Activated CD8-positive, alpha-beta T cell treated with anti-CD3 and anti-CD28 coated beads for 36 hours (primary cell): ENCODE measurements at regions not wholly inside any gene's neighbourhood (a gene's known extent, or its start where the extent isn't known, plus 50 kb on each side); places are given as distances from the start of the nearest gene placed in this dataset.

Source experiments
- ATAC-seq: fragments of 200-7000 bp; cut with Tn5 transposase; one replicate; pipeline ENCODE4 v1.10.0; 2021; ENCODE audit warnings: mild to moderate bottlenecking, moderate library complexity
- CTCF ChIA-PET: fragments of 350-600 bp; sonication (Branson Sonifier 250); formaldehyde crosslinking; loops from one replicate; lab custom pipeline; 2021; ENCODE audit warnings: antibody characterized with exemption; lab: Charles Lee
- POLR2A ChIA-PET: fragments of 350-600 bp; sonication (Branson Sonifier 250); formaldehyde crosslinking; loops from one replicate; lab custom pipeline; 2021; ENCODE audit warnings: antibody characterized with exemption; lab: Charles Lee
- DNase-seq: peaks from one replicate; pipeline ENCODE4 v3.0.0-alpha.2; 2020
- H3K27ac Mint-ChIP-seq: one replicate; pipeline ENCODE4 v1.8.0; 2021; ENCODE audit warnings: mild to moderate bottlenecking, mixed read lengths
- H3K27me3 Mint-ChIP-seq: one replicate; pipeline ENCODE4 v1.8.0; 2021; ENCODE audit warnings: mixed read lengths
- H3K36me3 Mint-ChIP-seq: one replicate; pipeline ENCODE4 v1.8.0; 2021; ENCODE audit warnings: low read depth, mixed read lengths
- H3K4me1 Mint-ChIP-seq: one replicate; pipeline ENCODE4 v1.8.0; 2021; ENCODE audit warnings: low read depth, mixed read lengths
- H3K4me3 Mint-ChIP-seq: one replicate; pipeline ENCODE4 v1.8.0; 2021; ENCODE audit warnings: mild to moderate bottlenecking, moderate library complexity, mixed read lengths
- H3K9me3 Mint-ChIP-seq: one replicate; pipeline ENCODE4 v1.8.0; 2021; ENCODE audit warnings: mixed read lengths
- intact Hi-C: fragments of 100-400 bp; cut with micrococcal nuclease; formaldehyde crosslinking; loops from one replicate; pipeline ENCODE4 v1.10.0; 2022
- TF ChIP-seq, protein P1 (sequence below): fragments of 200-600 bp; IDR thresholded peaks from one replicate; pipeline ENCODE4 v1.8.0; 2022; ENCODE audit warnings: antibody characterized with exemption, mild to moderate bottlenecking

DNA sequence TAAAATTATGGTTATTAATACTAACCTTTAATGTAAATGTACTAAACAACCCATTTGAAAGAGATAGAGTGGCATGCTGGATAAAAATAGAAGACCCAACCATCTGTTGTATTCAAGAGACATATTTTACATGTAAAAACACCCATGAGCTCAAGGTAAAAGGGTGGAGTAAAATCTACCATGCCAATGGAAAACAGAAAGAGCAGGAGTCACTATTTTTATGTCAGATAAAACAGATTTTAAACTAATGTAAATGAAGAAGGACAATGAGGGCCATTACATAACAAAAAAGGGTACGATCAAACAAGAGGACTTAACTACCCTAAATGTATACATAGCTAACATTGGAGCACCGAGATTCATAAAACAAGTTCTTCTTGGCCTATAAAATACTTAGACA, 66.3 kb downstream of the ITM2A start:
- TF ChIP-seq, protein P1, sequence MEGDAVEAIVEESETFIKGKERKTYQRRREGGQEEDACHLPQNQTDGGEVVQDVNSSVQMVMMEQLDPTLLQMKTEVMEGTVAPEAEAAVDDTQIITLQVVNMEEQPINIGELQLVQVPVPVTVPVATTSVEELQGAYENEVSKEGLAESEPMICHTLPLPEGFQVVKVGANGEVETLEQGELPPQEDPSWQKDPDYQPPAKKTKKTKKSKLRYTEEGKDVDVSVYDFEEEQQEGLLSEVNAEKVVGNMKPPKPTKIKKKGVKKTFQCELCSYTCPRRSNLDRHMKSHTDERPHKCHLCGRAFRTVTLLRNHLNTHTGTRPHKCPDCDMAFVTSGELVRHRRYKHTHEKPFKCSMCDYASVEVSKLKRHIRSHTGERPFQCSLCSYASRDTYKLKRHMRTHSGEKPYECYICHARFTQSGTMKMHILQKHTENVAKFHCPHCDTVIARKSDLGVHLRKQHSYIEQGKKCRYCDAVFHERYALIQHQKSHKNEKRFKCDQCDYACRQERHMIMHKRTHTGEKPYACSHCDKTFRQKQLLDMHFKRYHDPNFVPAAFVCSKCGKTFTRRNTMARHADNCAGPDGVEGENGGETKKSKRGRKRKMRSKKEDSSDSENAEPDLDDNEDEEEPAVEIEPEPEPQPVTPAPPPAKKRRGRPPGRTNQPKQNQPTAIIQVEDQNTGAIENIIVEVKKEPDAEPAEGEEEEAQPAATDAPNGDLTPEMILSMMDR = no peak
- no peak overlapping the region for H3K4me3 Mint-ChIP-seq
- no peaks in the 10 kb centered on the region for H3K4me1 Mint-ChIP-seq
- DNase-seq (no peak), ATAC-seq (no peak)
- H3K27me3 Mint-ChIP-seq = no peaks in the 10 kb centered on the region
- CTCF ChIA-PET = no interaction called here
- no peak overlapping the region for H3K27ac Mint-ChIP-seq
- no peaks in the 10 kb centered on the region for H3K36me3 Mint-ChIP-seq
- intact Hi-C loops = no loop called here
- POLR2A ChIA-PET = no interaction called here
- H3K9me3 Mint-ChIP-seq = no peaks in the 10 kb centered on the region

DNA sequence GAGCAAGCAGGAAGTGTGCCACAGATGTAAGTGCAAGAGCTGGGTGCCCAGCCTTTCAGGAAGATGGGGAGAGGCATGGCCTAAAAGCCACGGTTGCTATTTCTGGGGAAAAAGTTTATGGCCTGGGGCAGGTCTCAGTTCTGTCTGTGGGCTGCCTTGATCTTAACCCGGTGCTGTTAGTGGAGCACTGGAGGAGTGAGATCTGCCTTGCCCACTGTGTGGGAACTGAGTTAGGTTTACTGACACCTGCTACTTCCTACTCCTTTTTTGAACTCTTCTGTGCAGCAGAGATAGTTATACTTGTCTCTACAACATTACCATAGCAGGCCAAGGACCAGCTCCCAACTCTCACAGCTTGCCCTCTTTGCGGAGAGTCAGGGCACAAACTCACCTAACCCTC, 76.5 kb downstream of the ITM2A start:
- CTCF ChIA-PET = interaction anchor here (0.6 to 1.3 kb wide), 3 partner anchors 160 to 913 kb away, joined by 3 read pairs; no protein-coding TSS in a partner anchor

DNA sequence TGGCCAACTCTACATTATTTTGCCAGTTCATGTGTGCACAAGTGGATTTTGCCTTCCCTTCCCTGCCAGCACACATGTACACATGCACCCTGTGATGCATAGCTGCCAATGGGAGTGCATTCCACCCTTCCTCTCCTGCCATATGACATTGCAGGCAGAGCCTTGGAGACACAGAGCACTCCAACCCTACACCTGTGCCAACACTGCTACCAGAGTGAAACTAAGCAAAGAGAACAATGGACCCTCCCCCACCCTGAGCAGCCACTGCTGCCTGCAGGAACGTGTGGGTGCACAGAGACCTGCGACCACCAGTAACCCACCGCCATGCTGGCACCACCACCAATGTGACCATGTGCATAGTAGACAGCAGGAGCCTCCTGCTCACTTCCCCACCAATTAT, 78.4 kb downstream of the ITM2A start:
- ATAC-seq (no peak), DNase-seq (no peak)
- Mint-ChIP-seq H3K27me3 (no peaks in the 10 kb centered on the region), H3K4me1 (peaks cover 2% of the 10 kb centered on the region), H3K4me3 (no peak overlapping the region), H3K9me3 (no peaks in the 10 kb centered on the region), H3K36me3 (no peaks in the 10 kb centered on the region), H3K27ac (no peak overlapping the region)
- TF ChIP-seq, protein P1 = no peak
- CTCF ChIA-PET = no interaction called here
- intact Hi-C loops = no loop called here
- POLR2A ChIA-PET = no interaction called here

More for the DNA sequence above, 76.5 kb downstream of the ITM2A start:
- ATAC-seq = no peak
- peaks cover 2% of the 10 kb centered on the region for H3K4me1 Mint-ChIP-seq
- DNase-seq = no peak
- no peak overlapping the region for H3K4me3 Mint-ChIP-seq
- no peaks in the 10 kb centered on the region for H3K27me3 Mint-ChIP-seq
- TF ChIP-seq, protein P1 = no peak
- intact Hi-C loops = no loop called here
- POLR2A ChIA-PET = no interaction called here
- H3K27ac Mint-ChIP-seq = no peak overlapping the region
- H3K36me3 Mint-ChIP-seq = no peaks in the 10 kb centered on the region
- H3K9me3 Mint-ChIP-seq = no peaks in the 10 kb centered on the region

DNA sequence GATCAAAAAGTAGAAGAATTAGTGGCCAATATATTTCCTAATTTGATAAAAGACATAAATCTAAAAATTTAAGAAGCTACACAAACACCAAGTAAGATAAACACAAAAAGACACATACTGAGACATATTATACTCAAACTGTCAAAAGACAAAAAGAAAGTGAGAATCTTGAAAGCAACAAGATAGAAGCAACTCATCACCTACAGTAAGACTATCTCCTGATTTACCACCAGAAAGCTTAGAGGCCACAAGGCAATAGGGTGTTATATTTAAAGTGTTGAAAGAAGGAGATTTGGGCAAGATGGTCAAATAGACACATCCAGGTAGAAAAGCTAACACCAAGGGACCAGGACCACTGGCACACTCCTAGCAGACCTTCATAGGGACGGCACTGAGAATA, 79.4 kb downstream of the ITM2A start:
- DNase-seq (no peak), ATAC-seq (no peak)
- Mint-ChIP-seq H3K9me3 (no peaks in the 10 kb centered on the region), H3K4me3 (no peak overlapping the region), H3K27ac (no peak overlapping the region), H3K36me3 (no peaks in the 10 kb centered on the region), H3K4me1 (peaks cover 2% of the 10 kb centered on the region), H3K27me3 (no peaks in the 10 kb centered on the region)
- TF ChIP-seq, protein P1 = no peak
- POLR2A ChIA-PET = no interaction called here
- intact Hi-C loops = no loop called here
- CTCF ChIA-PET = no interaction called here

DNA sequence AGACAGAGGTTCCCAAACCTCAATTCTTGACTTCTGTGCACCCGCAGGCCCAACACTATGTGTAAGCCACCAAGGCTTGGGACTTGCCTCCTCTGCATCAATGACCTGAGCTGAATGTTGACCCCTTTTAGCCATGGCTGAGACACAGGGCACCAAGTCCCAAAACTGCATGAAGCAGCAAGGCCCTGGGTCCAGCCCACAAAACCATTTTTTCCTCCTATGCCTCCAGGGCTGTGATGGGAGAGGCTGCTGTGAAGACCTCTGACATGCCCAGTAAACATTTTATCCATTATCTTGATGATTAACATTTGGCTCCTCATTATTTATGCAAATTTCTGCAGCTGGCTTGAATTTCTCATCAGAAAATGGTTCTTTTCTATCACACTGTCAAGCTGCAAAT, 85.4 kb downstream of the ITM2A start:
- peaks cover 10% of the 10 kb centered on the region for H3K9me3 Mint-ChIP-seq
- CTCF ChIA-PET = no interaction called here
- H3K27ac Mint-ChIP-seq = no peak overlapping the region
- no peaks in the 10 kb centered on the region for H3K27me3 Mint-ChIP-seq
- ATAC-seq (no peak), DNase-seq (no peak)
- TF ChIP-seq, protein P1 = no peak
- intact Hi-C loops = no loop called here
- POLR2A ChIA-PET = no interaction called here
- H3K4me3 Mint-ChIP-seq = no peak overlapping the region
- peaks cover 6% of the 10 kb centered on the region for H3K36me3 Mint-ChIP-seq
- no peaks in the 10 kb centered on the region for H3K4me1 Mint-ChIP-seq
